NCI-H146 treated with DMSO at 0.1 percent for 48 hours (cell line): ENCODE measurements at regions not wholly inside any gene's neighbourhood (a gene's known extent, or its start where the extent isn't known, plus 50 kb on each side); places are given as distances from the start of the nearest gene placed in this dataset.

Source experiments
- DNase-seq: peaks from one replicate; lab custom pipeline; 2025; ENCODE audit not compliant: unreplicated experiment; lab: John Stamatoyannopoulos, UW

DNA sequence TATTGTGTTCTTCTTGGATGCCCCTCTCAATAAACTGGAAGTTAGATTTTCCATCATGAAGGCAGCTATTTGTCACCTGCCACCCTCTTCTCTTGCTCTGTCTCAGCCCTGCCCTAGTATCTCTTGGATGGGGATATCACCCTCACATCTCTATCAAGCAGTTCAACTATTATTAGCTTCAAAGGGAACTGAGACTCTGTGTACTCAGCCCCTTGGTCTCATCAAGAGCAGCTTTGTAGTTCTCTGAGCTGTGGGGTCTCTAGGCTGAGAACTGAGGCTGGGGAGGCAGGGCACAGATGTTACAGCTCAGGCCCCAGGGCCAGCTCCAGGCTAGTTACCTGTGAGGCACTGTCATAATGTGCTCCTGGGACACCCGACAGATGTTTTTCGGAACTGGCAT lies 130.3 kb downstream of the DAD1 start:
- DNase-seq = no peak

- DNase-seq = no peak
These were observed 131.9 kb downstream of the DAD1 start for GRCh38 chr14:22456998-22457594.

- no peak for DNase-seq
These were observed 132.6 kb downstream of the DAD1 start for GRCh38 chr14:22456421-22456820.

DNA sequence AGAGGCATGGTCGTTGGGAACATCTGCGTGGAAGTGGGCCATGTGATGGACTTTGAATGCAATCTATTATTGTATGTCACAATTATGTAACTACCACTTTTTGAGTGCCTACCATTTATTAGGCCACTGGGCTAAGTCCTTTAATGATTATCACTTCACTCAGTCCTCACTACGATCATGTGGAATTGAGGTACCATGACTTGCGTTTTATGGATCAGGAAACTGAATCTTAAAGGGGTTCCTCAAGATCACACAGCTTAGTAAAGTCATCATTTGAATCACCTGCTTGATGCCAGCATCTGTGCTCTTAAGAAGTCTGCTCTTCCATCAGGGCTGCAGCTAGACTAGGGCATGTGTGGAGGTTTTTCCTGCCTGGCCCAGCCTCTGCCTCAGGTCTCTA lies 136.7 kb downstream of the DAD1 start:
- DNase-seq = no peak

- DNase-seq = no peak
These were observed 138.8 kb downstream of the DAD1 start for GRCh38 chr14:22450266-22450665.

DNA sequence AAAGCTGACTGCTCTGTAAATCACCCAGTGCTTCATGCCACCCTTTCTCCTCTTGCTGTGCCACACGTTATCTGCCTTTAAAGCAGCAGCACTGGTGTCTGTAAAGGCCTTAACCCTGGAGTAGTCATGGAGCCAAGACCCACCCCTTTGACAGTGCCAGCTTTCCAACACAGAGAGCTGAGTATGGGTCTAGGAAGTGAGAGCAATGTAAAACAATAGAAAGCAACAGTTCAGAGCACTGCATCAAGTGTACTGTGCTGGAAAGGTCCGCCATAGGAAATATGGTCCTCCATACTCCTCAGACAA lies 139.5 kb downstream of the DAD1 start:
- DNase-seq = no peak

DNA sequence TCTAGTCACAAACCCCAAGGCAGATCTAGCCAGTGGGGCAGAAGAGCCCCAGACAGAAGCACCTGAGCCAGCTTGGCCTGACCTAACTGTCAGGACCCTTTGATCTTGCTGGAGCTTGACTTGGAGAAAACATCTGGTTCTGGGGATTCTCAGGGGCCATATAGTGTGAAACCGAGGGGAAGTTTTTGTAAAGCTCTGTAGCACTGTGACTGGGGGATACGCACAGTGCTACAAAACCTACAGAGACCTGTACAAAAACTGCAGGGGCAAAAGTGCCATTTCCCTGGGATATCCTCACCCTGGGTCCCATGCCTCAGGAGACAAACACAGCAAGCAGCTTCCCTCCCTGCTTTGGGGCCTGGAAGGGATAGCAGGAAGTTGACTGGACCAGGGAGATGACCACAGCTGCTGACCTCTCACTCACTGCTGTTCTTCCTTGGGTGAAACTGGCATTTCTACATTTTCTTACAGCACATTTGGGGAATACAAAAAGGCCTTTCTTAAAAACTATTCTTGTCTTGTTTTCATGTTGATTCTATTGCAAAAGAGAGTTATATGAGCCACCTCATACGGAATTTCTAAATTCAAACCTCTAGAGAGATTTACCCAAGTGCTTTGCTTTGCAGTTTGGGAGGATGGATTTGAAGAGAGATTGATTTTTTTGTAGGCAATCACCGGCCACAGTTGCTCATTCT lies 140.0 kb downstream of the DAD1 start:
- no peak for DNase-seq

DNA sequence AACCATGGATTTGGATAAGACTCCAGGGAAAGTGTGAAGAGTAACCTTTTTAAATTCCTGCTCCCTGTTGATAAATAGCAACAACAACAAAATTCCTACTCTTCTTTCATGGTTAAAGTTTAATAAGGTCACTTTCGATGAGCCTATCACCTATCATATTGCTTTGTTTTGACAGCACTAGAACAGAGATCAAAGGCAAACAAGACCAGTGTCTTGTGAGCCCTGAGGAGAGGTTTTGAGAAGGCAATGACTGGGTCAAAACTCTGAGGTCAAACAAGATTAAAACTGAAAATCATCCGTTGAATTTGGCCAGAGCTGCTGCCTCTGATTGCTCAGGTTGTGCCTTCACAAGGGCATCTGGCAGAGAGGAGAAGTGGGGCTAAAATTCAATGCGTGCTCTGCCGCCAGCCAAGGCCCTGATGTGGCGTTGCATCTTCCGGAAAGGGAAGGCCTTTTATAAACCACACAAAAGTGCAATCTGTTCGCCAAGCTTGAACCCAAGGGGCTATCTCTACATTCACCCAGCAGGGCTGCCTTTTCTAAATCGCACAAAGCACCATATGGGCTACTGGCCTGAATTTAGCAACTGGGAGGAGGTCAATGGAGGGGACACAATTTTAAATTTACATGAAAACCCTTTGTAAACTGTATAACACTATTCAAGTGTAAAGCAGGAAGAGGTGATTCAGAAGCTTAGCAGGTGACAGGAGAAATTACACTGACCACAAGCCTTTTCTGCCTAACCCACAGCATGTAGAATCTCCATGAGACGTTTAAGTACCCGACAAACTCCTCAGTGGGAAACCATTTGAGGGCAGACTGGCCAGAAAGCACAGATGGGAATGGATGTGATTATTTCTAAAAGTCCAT lies 140.8 kb downstream of the DAD1 start:
- DNase-seq = no peak

- DNase-seq = no peak
These were observed 150.3 kb downstream of the DAD1 start for GRCh38 chr14:22438742-22439141.

GRCh38 chr14:22434901-22435550 lies 154.0 kb downstream of the DAD1 start:
- no peak for DNase-seq

DNA sequence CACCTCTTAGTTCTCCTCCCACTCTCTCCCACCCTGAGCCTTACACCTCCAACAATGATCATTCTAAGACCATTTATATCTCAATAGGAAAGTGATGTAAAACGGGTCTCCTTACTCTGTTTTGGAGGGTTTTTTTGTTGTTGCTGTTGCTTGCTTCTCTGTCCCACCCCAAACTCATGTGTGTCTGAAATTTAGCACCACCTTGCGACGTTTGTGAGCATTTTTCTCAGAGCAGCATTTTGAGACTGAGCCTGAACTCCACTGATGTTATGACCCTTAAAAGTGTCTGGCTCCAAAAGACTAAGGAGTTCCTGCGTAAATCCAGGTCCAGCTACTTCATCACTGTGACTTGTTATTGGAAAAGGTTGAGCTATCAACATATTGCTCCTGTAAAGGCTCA lies 155.0 kb downstream of the DAD1 start:
- no peak for DNase-seq

DNA sequence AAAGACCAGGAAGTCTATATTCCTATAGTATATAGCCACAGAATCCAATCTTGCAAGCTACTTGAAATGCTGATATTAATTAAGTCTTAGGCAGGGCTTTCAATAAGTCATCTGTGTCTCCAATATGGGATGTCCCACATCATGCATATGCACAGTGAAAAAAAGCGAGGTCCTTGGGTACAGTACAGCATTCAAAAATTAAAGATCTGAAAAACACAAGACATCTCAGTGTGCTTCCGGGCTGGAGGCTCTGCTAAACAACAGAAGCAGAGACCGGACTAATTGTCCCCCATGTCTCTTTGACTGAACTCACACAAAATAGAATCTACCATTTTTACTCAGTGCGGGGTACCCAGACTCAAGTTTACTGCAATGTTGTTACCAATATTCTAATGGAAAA lies 156.0 kb downstream of the DAD1 start:
- no peak for DNase-seq

GRCh38 chr14:22432348-22432976 lies 156.6 kb downstream of the DAD1 start:
- no peak for DNase-seq

DNA sequence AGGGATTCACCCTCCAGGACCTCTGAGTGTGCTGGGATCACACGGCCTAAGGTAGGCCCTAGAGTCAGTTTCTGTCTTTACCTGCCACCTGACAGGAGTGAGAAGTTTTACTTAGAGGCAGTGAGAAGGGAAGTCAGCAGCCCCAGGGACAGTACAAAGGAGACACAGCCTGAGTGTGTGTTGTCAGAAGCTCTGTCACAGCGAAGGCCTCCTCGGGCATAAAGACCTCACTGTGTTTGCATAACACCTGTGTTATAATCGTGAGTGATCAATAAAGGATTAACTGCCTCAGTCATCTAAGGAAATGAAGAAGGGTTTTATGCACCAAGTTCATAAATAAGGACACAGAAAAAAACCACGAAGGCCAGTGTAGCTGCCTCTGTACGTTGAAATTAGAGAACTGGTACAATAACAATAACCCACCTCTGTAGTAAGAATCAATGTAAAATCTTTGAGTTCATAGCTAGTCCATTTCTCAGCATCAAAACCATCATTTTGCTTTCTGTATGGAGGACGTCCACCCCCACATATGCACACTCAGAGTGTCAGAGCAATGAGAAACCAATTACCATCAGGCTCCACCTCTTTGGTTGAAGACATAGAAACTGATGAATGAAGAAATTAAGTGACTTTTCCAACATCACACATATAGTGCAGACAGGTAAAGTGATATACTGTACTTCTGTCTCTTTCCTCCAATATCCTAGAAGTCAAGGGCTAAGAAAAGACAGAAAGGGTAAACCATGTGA lies 159.3 kb downstream of the DAD1 start:
- no peak for DNase-seq

DNA sequence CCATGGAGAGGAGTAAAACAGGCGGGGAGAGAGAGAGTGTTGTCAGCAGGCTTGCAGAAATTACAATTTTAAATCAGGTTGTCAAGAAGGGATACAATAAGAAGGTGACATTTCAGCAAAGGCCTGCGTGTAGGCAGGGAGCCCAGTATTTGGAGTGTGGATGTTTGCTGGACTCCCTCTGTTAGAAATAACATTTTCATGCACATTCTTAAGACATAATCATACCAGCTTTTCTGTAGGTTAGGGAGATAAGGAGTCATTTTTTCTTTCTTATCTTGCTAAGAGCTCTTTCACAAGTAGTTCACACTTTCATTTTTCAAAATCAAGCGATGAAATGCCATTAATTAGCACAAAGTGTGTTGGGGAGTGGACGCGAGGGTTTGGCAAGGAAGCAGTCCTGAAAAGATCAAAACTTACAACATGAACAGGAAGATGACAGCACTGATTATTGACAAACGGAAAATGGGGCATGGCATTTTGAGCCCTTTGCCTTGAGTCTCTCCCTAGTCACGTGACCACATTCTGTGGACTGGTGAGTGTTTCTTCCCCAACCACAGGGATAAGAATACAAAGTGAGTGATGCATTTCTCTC lies 160.2 kb downstream of the DAD1 start:
- DNase-seq = no peak

- DNase-seq = no peak
These were observed 161.2 kb downstream of the DAD1 start for GRCh38 chr14:22427771-22428231.

GRCh38 chr14:22426711-22427110 lies 162.3 kb downstream of the DAD1 start:
- no peak for DNase-seq

GRCh38 chr14:22423958-22424357 lies 165.1 kb downstream of the DAD1 start:
- DNase-seq = no peak

GRCh38 chr14:22422238-22422637 lies 166.8 kb downstream of the DAD1 start:
- DNase-seq = no peak

DNA sequence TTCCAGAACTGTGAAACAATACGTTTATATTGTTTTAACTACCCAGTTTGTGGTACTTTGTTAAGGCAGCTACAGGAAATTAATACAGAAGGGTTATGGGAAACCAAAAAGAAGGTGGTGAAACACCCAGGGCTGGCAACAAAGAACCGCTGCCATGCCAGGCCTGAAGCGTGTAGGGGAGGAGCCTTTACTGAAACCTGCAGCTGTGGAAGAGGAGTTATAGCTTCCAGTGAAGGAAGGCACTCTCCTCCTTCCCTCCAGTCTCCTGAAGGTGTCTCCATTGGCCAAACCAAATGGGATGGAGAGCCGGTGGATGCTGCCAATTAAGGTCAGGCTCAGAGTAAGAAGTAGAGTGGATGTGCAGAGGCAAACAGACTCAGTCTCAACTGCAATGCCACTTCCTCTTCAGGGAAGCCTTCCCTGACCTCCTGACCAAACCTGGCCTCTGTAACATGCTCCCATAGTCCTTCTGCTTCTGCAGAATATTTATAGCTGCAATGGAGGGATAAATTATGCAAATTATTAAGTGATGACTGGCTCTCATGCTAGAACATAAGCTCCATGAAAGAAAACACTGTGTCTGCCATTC lies 168.3 kb downstream of the DAD1 start:
- DNase-seq = no peak
